Right lobe of liver (tissue), 6 donors: ENCODE measurements at regions not wholly inside any gene's neighbourhood (a gene's known extent, or its start where the extent isn't known, plus 50 kb on each side); places are given as distances from the start of the nearest gene placed in this dataset.

Source experiments
- ATAC-seq, 4 donors: fragments of 200-7000 bp; cut with Tn5 transposase; one replicate each; pipeline ENCODE4 v1.9.1; 2020; ENCODE audit warnings: mild to moderate bottlenecking in 4 of 4, moderate library complexity in 4 of 4
- DNase-seq, 3 donors: peaks; one replicate each; pipeline ENCODE4 v3.0.0-alpha.2; 2020
- H3K27ac ChIP-seq, 3 donors: fragments of 200-600 bp; one replicate each; pipeline ENCODE4 v1.8.0; 2022
- H3K27me3 ChIP-seq, 2 donors: fragments of 200-600 bp; one replicate each; pipeline ENCODE4 v1.8.0; 2022
- H3K36me3 ChIP-seq, 4 donors: fragments of 200-600 bp; sonication (generic) in 1 of 4; one replicate each; pipeline versions ENCODE4 v1.5.1 to v1.8.0; 2017 to 2022; ENCODE audit warnings: control low read depth in 1 of 4
- H3K4me1 ChIP-seq, 4 donors: fragments of 200-600 bp; sonication (generic) in 1 of 4; one replicate each; pipeline versions ENCODE4 v1.5.1 to v1.8.0; 2017 to 2022; ENCODE audit warnings: control low read depth in 1 of 4
- H3K4me3 ChIP-seq, 3 donors: fragments of 200-600 bp; one replicate each; pipeline ENCODE4 v1.8.0; 2022
- H3K9me3 ChIP-seq, 4 donors: fragments of 200-600 bp; sonication (generic) in 1 of 4; one replicate each; pipeline versions ENCODE4 v1.5.1 to v1.8.0; 2017 to 2022; ENCODE audit warnings: control low read depth in 1 of 4
- CTCF ChIP-seq, 4 donors: fragments of 200-600 bp in 3 of 4; fragments of 450-650 bp in 1 of 4; IDR thresholded peaks; one replicate each; pipeline versions ENCODE4 v1.5.1 to v1.8.0; 2016 to 2022; ENCODE audit warnings: antibody characterized with exemption in 4 of 4, mild to moderate bottlenecking in 2 of 4
- POLR2A ChIP-seq: fragments of 450-650 bp; IDR thresholded peaks from one replicate; pipeline ENCODE4 v1.6.1; 2017; ENCODE audit warnings: antibody characterized with exemption, mild to moderate bottlenecking
- WGBS: methylation state at CpG from one replicate; pipeline ENCODE4 v1.1.6; 2018; ENCODE audit warnings: low coverage, low lambda C conversion rate; ENCODE audit not compliant: insufficient coverage; ENCODE audit errors: missing lambda C conversion rate; 5-methylcytosine and 5-hydroxymethylcytosine counted together
- intact Hi-C, 2 donors: fragments of 100-400 bp; cut with DNase I; formaldehyde crosslinking; loops; one replicate each; pipeline versions ENCODE4 v1.11.2 to v1.14.1; 2022
- donor health status: DM: no; HTN: yes; CAD: no.
- donor health status: DM: no; HTN: no; CAD: no.
- donor health status: DM: no; HTN: no; CAD: no.
- donor health status: DM: no; HTN: yes; CAD: no.
- donor health status: DM: no; HTN: yes; CAD: no.

DNA sequence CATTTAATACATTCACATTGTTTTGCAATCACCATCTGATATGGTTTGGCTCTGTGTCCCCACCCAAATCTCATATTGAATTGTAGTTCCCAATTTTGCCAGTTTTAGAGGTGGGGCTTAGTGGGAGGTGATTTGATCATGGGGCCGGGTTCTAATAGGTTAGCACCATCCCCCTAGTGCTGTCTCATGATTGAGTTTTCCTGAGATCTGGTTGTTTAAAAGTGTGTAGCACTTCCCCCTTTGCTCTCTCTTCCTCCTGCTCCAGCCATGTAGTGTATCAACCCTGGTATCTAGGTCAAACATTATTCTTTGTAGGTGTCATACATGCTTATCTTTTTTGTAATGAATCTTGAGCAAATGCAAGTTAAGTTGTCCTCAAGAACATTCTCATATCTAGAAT lies 83.3 kb upstream of the KIT start:
- 80% methylated on average over 1 of the region's 1 CpG for WGBS
- TF ChIP-seq POLR2A (no peak), CTCF (IDR thresholded peaks at IDR 0.05) (no peak)
- Histone ChIP-seq H3K4me3 (no peak overlapping the region), H3K9me3 (no peaks in the 10 kb centered on the region), H3K27me3 (no peaks in the 10 kb centered on the region), H3K36me3 (no peaks in the 10 kb centered on the region), H3K4me1 (no peaks in the 10 kb centered on the region), H3K27ac (no peak overlapping the region)
- intact Hi-C loops = no loop called here
- DNase-seq (no peak), ATAC-seq (no peak)

DNA sequence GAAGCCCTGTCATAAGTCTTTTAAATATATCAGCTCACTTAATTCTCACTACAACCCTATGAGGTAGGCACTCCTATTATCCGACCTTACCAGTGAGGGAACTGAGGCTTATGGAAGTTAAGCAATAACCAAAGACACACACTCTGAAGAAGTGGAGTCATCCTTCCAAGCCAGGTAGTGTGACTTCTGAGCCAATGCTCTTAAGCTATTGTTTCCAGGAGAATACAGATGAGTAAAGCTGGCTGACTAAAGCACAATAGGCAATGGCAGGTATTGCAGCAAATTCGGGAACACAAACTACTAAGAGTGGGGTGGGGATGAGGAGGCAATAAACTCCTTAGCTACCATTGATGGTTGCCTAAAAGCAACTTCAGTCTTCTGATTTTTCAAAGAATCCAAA lies 81.8 kb upstream of the KIT start:
- WGBS = 57% methylated on average over 2 of the region's 2 CpGs

DNA sequence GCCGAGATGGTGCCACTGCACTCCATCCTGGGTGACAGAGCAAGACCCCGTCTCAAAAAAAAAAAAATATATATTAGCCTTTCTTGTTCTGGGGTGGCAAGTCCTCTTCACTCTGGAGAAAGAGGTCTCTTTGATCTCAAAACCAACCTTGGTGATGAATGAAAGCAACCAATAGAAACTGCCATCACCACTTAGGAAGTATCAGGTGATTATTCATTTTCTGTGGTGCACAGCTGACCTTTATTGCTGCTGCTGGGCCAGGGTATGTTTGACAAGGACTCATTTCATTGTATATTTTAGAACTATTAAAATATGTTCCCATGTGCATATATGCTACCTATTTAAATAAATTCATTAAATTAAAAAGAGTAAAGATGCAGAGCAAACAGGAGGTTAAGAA lies 76.0 kb upstream of the KIT start:
- no peak overlapping the region for H3K27ac ChIP-seq

More for the DNA sequence above, 81.8 kb upstream of the KIT start:
- Histone ChIP-seq H3K4me1 (no peaks in the 10 kb centered on the region), H3K9me3 (no peaks in the 10 kb centered on the region), H3K4me3 (no peak overlapping the region), H3K27me3 (no peaks in the 10 kb centered on the region), H3K36me3 (no peaks in the 10 kb centered on the region), H3K27ac (no peak overlapping the region)
- ATAC-seq = no peak
- no peak for TF ChIP-seq POLR2A
- TF ChIP-seq CTCF (IDR thresholded peaks at IDR 0.05) = no peak
- DNase-seq = no peak
- intact Hi-C loops = no loop called here

DNA sequence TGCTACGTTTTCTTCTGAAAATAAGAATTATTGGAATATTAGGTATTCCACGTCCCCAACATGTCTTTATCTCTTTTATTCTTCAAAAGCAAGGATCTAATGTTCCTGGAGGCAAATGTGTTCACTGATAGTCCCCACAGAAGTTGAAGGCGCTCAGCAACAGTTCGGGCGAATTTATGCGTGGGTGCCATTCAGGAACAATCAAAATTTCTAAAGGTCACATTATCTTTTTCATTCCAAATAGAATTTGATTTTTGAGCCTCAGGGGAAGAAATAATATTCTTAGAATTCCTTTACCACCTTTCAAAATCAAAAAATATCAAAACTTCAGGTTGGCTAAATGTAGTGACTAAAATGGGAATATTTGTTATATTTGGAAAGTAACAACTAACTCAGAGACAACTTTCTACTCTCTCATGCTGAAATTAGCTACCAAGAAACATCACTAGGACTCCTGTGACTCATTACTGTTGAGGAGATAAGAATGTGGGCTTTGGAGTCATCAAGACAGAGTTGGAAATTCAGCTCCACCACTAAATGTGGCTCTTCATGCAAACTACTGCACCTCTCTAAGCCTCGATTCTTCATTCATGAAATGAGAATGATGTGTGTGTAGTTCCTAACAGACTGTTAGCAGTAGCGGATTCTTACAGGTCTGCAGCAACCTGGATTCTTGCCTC lies 72.3 kb upstream of the KIT start:
- Histone ChIP-seq H3K36me3 (no peaks in the 10 kb centered on the region), H3K4me3 (no peak overlapping the region), H3K9me3 (no peaks in the 10 kb centered on the region), H3K27ac (no peak overlapping the region), H3K27me3 (no peaks in the 10 kb centered on the region), H3K4me1 (no peaks in the 10 kb centered on the region)
- intact Hi-C loops = no loop called here
- TF ChIP-seq POLR2A = no peak
- no peak for TF ChIP-seq CTCF (IDR thresholded peaks at IDR 0.05)
- DNase-seq = no peak
- WGBS = 66% methylated on average over 8 of the region's 8 CpGs
- no peak for ATAC-seq

More for the DNA sequence above, 76.0 kb upstream of the KIT start:
- TF ChIP-seq CTCF (IDR thresholded peaks at IDR 0.05) (no peak), POLR2A (no peak)
- Histone ChIP-seq H3K36me3 (no peaks in the 10 kb centered on the region), H3K4me1 (no peaks in the 10 kb centered on the region), H3K27me3 (no peaks in the 10 kb centered on the region), H3K4me3 (no peak overlapping the region), H3K9me3 (no peaks in the 10 kb centered on the region)
- intact Hi-C loops = no loop called here
- DNase-seq (no peak), ATAC-seq (no peak)
- 67% methylated on average over 1 of the region's 2 CpGs for WGBS
